CD4-positive, alpha-beta T cell treated with Interleukin-2 at 100 ng/mL for 4 hours (primary cell): ENCODE measurements at regions not wholly inside any gene's neighbourhood (a gene's known extent, or its start where the extent isn't known, plus 50 kb on each side); places are given as distances from the start of the nearest gene placed in this dataset.

Experiments
- DNase-seq: peaks from one replicate; pipeline ENCODE4 v3.0.0-alpha.2; 2020; ENCODE audit warnings: low spot score

DNA sequence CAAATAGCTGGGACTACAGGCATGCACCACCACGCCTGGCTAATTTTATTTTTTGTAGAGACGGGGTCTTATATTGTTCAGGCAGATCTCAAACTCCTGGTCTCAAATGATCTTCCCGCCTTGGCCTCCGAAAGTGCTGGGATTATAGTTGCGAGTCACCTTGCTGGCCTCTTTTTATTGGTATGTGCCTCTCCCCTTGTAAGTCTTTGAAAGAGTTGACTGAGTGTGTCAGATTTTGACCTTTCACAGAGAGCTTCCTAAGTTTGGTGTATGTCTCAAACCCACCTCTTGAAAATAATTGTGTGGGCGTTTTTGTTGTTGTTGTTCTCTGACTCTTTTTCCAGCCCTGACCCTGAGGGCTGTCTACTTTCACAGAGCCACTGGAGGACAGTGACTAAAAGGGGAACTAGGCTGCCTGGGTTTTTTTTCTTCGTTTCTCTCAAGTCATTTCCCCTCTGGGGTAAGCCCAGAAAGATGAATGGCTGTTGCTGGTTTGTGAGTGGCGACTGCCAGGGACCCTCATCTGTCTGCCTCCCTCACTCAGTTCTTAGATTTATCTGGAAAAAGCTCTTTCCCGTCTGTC is 262.8 kb downstream of the ZEB1 start:
- no peak for DNase-seq

DNA sequence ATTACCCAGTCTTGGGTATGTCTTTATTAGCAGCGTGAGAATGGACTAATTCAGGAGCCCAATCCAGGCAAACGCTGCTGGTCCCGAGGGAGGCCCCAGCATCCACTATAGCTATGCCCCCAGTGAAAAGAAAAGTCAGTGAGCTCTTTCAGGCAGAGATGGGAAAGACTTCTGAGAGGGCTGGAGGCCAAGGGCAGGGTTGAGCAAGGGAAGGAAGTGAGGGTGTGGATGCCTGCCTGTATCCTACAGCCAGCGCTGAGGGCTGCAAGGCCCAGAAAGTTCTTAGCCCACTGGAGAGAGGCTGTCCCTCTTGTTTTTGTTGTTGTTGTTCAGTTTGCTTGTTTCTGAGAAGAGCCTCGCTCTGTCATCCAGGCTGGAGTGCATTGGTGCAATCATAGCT is 261.6 kb downstream of the ZEB1 start:
- DNase-seq, result no peak
